DND-41 (cell line): ENCODE measurements at regions not wholly inside any gene's neighbourhood (a gene's known extent, or its start where the extent isn't known, plus 50 kb on each side); places are given as distances from the start of the nearest gene placed in this dataset.

Source experiments
- EZH2 ChIP-seq: IDR thresholded peaks from 3 replicates; pipeline ENCODE4 v1.6.1; 2012; ENCODE audit warnings: borderline replicate concordance, low read depth, mild to moderate bottlenecking, moderate library complexity, low read length, inconsistent platforms; ENCODE audit not compliant: severe bottlenecking
- TF ChIP-seq, protein P1 (sequence below): IDR thresholded peaks from 2 replicates; pipeline ENCODE4 v1.5.1; 2012; ENCODE audit warnings: borderline replicate concordance, low read length, moderate library complexity, mild to moderate bottlenecking; ENCODE audit not compliant: poor library complexity, severe bottlenecking; ENCODE audit errors: extremely low read depth

DNA sequence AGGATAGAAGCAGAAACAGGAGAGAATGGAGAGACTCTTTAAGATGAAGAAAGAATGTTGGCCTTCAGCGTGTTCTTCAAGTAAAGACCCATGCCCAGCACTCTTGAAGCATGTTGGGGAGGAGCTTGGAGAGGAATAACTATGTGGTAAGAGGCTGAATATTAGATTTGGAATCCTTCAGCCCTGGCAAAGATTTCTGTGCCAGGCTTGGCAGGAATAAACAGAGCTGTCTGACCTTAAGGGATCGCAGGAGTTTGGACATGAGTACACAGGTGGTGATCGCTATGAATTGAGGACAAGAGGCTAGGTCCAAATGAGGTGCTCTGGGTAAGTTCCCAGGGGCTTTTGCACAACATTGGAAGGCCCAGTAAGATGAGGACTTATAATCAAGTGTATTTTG is 132.6 kb upstream of the TBL1XR1 start:
- TF ChIP-seq, protein P1, sequence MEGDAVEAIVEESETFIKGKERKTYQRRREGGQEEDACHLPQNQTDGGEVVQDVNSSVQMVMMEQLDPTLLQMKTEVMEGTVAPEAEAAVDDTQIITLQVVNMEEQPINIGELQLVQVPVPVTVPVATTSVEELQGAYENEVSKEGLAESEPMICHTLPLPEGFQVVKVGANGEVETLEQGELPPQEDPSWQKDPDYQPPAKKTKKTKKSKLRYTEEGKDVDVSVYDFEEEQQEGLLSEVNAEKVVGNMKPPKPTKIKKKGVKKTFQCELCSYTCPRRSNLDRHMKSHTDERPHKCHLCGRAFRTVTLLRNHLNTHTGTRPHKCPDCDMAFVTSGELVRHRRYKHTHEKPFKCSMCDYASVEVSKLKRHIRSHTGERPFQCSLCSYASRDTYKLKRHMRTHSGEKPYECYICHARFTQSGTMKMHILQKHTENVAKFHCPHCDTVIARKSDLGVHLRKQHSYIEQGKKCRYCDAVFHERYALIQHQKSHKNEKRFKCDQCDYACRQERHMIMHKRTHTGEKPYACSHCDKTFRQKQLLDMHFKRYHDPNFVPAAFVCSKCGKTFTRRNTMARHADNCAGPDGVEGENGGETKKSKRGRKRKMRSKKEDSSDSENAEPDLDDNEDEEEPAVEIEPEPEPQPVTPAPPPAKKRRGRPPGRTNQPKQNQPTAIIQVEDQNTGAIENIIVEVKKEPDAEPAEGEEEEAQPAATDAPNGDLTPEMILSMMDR = no peak
- no peak for TF ChIP-seq EZH2
